Epidermal melanocyte (primary cell): ENCODE measurements at regions not wholly inside any gene's neighbourhood (a gene's known extent, or its start where the extent isn't known, plus 50 kb on each side); places are given as distances from the start of the nearest gene placed in this dataset.
"Not testable (repeated sequence)": the region's sequence is repeated elsewhere in the genome, so short reads cannot be mapped to it uniquely, and the experiment has no call there.

Source experiments
- DNase-seq: peaks from one replicate; pipeline ENCODE4 v3.0.0; 2011; ENCODE audit warnings: low spot score; ENCODE audit not compliant: insufficient read length

GRCh38 chr3:104887069-104887468, 479.6 kb upstream of the ALCAM start:
- DNase-seq: no peak

GRCh38 chr3:104887619-104888018, 479.1 kb upstream of the ALCAM start:
- no peak for DNase-seq

DNA sequence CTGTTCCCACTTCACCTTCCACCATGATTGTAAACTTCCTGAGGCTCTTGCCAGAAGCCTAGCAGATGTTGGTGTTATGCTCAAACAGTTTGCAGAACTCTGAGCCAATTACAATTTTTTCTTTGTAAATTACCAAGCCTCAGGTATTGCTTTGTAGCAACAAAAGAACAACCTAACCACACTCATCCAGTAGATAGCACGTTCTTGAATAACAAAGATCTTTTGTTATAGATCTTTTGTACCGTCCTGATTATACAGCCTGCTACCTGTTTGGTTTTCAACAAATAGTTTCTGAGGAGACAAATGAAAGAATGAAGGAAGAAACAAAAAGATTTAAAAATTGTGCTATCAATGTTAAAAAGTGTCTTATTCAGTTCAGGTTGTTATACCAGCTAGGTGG, 474.7 kb upstream of the ALCAM start:
- DNase-seq: no peak

DNA sequence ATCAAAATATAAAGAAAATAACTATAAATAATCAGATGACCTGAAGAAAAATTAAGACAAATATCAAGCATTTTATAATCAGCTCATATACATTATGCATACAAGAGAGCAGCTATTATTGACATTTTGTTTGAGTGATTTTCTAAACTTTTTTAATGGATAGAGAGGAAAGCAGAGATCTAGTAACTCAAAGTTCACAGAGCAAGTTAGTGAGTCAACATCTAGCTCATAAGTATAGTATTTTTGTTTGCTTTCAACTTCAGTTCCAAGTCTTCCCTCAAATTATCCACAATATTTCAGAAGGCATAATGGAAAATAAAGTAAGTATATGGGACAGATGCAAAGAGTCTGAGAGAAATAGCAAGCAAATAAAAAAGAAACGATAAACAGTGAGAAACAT, 470.1 kb upstream of the ALCAM start:
- no peak for DNase-seq

GRCh38 chr3:104901396-104901795, 465.3 kb upstream of the ALCAM start:
- no peak for DNase-seq

DNA sequence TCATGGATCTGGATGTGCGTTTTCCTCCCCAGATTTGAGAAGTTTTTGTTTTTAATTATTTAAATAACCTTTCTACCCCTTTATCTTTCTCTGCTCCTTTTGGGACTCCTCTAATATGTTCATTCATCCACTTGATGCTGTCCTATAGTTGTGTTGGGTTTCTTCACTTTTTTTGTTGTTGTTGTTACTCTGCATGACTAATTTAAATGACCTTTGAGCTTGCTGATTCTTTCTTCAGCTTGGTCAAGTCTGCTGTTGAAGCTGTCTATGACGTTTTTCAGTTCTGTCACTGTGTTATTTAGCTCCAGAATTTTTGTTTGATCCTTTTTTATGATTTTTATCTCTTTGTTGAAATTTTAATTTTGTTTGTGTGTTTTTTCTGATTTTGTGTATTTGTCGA, 463.6 kb upstream of the ALCAM start:
- DNase-seq: no peak

- no peak for DNase-seq
These were observed 460.6 kb upstream of the ALCAM start for GRCh38 chr3:104906001-104906639.

- DNase-seq: no peak
These were observed 459.2 kb upstream of the ALCAM start for GRCh38 chr3:104907507-104907906.

GRCh38 chr3:104908761-104909160, 457.9 kb upstream of the ALCAM start:
- DNase-seq: no peak

GRCh38 chr3:104909198-104909597, 457.5 kb upstream of the ALCAM start:
- no peak for DNase-seq

- no peak for DNase-seq
These were observed 457.0 kb upstream of the ALCAM start for GRCh38 chr3:104909721-104910120.

GRCh38 chr3:104911376-104911775, 455.3 kb upstream of the ALCAM start:
- no peak for DNase-seq

- no peak for DNase-seq
These were observed 449.7 kb upstream of the ALCAM start for GRCh38 chr3:104916971-104917370.

DNA sequence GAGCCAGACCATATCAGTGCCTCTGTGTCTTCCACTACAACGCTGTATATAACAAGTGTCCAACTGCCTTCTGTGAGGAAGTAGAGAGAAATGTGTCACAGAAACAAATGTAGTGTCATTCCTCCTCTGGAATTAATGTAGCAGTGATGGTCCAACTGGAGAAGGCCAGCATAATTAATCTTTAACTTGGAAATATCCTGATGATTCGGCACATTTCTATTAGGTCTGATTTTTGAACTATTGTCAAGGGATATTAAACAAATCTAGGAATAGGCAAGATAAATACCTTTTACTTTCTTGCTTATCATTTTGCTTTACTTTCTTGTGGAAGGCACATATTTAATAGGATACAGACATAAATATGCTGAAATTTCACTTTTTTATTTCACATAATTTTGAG, 446.2 kb upstream of the ALCAM start:
- DNase-seq: no peak

DNA sequence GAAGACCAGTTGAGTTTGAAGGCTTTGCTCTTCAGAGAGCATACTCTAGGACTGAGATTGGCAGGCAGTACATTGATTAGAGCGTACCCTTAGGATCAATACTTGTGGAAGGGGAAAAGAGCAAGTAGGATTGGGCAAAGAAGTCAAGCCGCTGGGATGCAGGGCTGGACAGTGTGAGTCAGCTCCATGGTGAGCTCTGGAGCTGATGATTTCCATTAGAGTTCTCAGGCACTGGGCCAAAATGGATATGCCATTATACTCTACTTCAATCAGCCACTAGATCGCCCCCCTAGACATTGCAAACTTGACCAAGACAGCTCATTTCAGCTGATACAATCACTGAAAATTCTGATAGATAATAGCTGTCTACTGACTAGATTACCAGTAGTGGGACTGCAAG, 432.7 kb upstream of the ALCAM start:
- no peak for DNase-seq

GRCh38 chr3:104935613-104936012, 431.1 kb upstream of the ALCAM start:
- no peak for DNase-seq

DNA sequence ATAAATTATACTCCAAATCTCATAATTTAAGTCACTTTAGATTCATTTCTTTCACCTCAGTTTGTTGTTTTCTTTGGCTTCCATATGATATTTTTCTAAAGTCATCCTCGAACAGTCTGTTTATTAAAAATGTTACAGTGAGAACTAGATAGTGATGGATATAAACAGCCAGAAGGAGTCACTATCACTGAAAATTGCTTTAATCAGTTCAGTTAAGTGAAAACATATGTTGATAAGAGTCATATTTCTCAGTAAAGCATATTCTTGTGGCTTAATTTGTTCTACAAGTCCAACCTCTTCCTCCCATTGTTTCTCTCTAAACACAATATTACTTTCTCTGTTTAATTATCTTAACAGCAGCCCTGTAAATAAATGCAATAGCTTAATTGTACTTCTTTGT, 427.5 kb upstream of the ALCAM start:
- DNase-seq: no peak

DNA sequence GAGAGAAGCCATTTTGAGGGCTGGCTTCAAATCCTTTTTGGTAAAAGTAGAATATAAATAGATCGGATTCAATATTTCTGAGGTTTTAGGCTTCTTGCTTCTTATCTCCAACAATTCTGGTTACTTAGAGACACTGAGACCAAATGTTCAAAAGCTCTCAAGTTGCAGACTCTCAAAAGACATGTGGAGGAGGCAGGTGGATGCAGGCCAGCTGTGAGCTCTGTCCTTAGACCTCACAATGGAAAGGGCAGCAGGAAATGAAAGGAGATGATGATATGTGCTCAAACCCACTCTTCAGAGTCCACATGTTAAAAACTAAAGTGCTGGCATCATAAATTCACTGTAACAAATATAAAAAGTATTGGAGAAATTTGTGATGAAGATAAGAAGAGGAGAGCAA, 424.9 kb upstream of the ALCAM start:
- DNase-seq: no peak

- DNase-seq: no peak
These were observed 422.7 kb upstream of the ALCAM start for GRCh38 chr3:104943974-104944373.

DNA sequence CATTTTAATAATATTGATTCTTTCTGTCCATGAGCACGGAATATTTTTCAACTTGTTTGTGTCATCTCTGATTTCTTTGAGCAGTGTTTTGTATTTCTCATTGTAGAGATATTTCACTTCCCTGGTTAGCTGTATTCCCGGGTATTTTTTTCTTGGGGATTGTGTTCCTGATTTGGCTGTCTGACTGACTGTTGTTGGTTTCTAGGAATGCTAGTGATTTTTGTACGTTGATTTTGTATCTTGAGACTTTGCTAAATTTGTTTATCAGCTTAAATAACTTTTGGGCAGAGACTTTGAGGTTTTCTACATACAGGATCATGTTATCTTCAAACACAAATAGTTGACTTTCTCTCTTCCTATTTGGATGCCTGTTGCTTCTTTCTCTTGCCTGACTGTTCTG, 418.8 kb upstream of the ALCAM start:
- no peak for DNase-seq

DNA sequence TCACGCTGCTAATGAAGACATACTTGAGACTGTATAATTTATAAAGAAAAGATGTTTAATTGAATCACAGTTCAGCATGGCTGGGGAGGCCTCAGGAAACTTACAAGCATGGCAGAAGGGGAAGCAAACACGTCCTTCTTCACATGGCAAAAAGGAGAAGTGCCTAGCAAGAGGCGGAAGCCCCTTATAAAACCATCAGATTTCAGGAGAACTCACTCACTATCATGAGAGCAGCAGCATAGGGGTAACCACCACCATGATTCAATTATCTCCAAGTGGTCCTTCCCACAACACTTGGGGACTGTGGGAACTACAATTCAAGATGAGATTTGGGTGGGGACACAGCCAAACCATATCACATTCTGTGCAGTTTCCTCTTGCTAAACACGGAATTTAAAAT, 416.9 kb upstream of the ALCAM start:
- DNase-seq: not testable (repeated sequence)

DNA sequence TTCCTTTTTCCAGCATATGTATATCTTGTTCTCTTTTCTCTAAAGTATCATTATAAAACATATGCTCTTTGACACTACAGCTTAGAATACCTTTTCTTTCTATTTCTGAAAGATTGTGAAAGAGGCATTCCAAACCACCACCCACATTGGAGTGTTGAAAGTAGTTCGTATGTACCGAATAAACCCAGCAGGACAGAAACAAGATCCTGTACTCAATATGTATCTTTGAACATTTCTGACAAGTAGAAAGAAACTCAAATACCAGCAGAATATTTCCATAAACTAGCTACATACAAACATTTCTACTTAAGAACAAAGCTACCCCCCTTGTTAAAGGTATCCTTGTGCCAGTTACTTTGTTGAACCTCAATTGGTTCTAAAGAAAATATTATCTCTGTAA, 415.3 kb upstream of the ALCAM start:
- no peak for DNase-seq

DNA sequence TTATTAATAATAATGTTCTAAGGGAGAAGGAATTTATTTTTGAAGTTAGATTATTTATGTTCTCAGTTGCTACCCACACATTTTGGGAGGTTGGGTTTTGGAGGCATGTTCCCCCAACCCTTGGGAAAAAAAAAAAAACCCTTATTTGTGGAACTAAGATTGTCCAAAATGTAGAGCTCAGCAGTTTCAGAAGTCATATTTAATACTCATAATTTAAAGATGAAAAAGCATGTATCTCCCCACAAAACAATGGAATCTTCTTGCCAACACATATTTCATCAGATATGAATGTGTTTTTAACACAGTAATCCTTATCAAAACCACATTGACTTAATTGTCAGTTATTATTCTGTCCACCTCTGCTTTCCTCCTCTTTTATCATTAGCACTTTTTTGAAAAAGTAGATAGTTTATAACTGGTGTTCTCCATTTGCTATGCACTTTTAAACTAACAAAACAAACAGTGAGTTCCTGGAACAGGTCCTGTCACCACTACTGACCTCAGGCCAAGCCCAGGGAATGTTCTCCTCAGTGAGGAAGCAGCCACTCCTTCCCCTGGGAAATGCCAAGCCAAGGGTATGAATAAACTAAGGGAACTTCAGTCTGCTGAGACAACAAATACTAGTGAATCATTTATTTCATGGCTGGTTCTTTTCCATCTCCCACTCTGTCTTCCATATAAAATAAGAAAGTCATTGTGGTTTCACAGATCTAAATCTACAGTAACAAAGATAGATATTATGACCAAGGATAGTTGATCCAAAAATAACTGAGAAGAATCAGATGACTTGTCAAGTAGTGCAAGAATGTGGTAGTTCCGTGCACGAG, 414.4 kb upstream of the ALCAM start:
- DNase-seq: peak; percentile 75
